ENCODE measurements at regions not wholly inside any gene's neighbourhood (a gene's known extent, or its start where the extent isn't known, plus 50 kb on each side); places are given as distances from the start of the nearest gene placed in this dataset.

GRCh38 chr7:45258533-45259226 lies 101.1 kb downstream of the RAMP3 start:
- Histone ChIP-seq H3K36me3 (replicated peaks in 1 of 2; ENCODE audit: control insufficient read depth in 1 of 2, insufficient read depth in 2 of 2, low read length in 2 of 2) (no peaks in the 10 kb centered on the region), H3K4me1 (ENCODE audit: insufficient read depth, low read length) (no peaks in the 10 kb centered on the region), H3K27ac (ENCODE audit: extremely low read length, insufficient read depth, low read length) (no peak overlapping the region), H3K79me2 (ENCODE audit: insufficient read depth, low read length) (no peaks in the 10 kb centered on the region), H3K9me3 (ENCODE audit: low read length) (no peaks in the 10 kb centered on the region), H3K9ac (ENCODE audit: insufficient read depth, low read depth, low read length) (no peak overlapping the region), H3K27me3 (ENCODE audit: control insufficient read depth in 1 of 2, insufficient read depth in 2 of 2, low read length in 2 of 2) (peaks cover 0 to 10% of the 10 kb centered on the region in 2 experiments; a peak in 1 of 5 replicates), H4K20me1 (ENCODE audit: insufficient read depth, low read length) (no peaks in the 10 kb centered on the region), H2AFZ (ENCODE audit: low read length) (no peak overlapping the region), H3K4me3 (replicated peaks in 1 of 3; ENCODE audit: insufficient read depth in 1 of 3, low read depth in 2 of 3, low read length in 3 of 3) (no peak overlapping the region), H3K4me2 (ENCODE audit: low read depth, low read length) (no peak overlapping the region)
- BruUV-seq (replicated peaks): no TSS peak
- ChIA-PET CTCF (ENCODE audit: low intra/inter-chr PET ratio, low total read pairs) (interaction anchor here (0.9 to 3.7 kb wide), 2 partner anchors 104 to 105 kb away, joined by 3 to 37 read pairs; no protein-coding TSS in a partner anchor), POLR2A (no interaction called here)
- DNase-seq (ENCODE audit: low spot score) (no peak), ATAC-seq (no peak), FAIRE-seq (no peak)
- intact Hi-C loops (cut with micrococcal nuclease; ENCODE audit: unreplicated experiment) (no loop called here), in situ Hi-C loops (cut with HindIII; ENCODE audit: extremely low pct_ligation_motif_present, low pct_unique_long_range_greater_than_20kb) (loop anchor here (25.0 kb wide), 1 partner anchor 296 kb away; no protein-coding TSS in a partner anchor)
- WGBS (ENCODE audit: low lambda C conversion rate): 3% methylated on average over 4 of the region's 5 CpGs
- TF ChIP-seq KAT7 (CRISPR knock-in tag; IDR thresholded peaks at IDR 0.05; ENCODE audit: borderline replicate concordance): no peak
- no peak for TF ChIP-seq RFX1 (IDR thresholded peaks at IDR 0.05)
- no peak for TF ChIP-seq CENPT (CRISPR knock-in tag; IDR thresholded peaks at IDR 0.05; ENCODE audit: low read depth)
- no peak for TF ChIP-seq ZBTB14 (CRISPR knock-in tag; IDR thresholded peaks at IDR 0.05)
- no peak for TF ChIP-seq ISX (CRISPR knock-in tag; conservative IDR thresholded peaks at IDR 0.05)

DNA sequence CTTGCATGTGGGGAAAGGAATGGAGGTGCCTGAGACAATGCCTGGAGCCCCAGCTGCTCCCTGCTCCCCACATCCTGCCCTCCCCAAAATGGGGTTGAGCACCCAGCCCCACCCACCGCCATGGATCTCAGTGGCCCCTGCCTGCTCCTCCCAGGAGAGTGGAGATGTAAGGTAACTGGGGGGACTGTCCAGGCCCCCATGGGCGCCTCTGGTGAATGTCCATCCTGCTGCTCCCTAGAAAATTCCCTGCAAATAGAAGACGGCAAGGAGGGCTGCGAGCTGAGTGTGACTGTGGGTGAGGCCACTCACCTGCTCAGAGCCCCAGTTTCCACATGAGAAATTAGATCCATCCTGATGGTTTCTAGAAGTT lies 101.6 kb downstream of the RAMP3 start:
- H3K36me3 ChIP-seq (replicated peaks in 1 of 2; ENCODE audit: control insufficient read depth in 1 of 2, insufficient read depth in 2 of 2, low read length in 2 of 2): no peaks in the 10 kb centered on the region
- FAIRE-seq (no peak), DNase-seq (ENCODE audit: low spot score) (no peak), ATAC-seq (no peak)
- WGBS (ENCODE audit: low lambda C conversion rate): 24% methylated on average over 3 of the region's 4 CpGs
- H3K27ac ChIP-seq (ENCODE audit: extremely low read length, insufficient read depth, low read length): no peak overlapping the region
- no peaks in the 10 kb centered on the region for H3K9me3 ChIP-seq (ENCODE audit: low read length)
- no peak overlapping the region for H3K9ac ChIP-seq (ENCODE audit: insufficient read depth, low read depth, low read length)
- BruUV-seq (replicated peaks): no TSS peak
- no peaks in the 10 kb centered on the region for H3K4me1 ChIP-seq (ENCODE audit: insufficient read depth, low read length)
- peaks cover 0 to 11% of the 10 kb centered on the region in 2 experiments; a peak in 1 of 5 replicates for H3K27me3 ChIP-seq (ENCODE audit: control insufficient read depth in 1 of 2, insufficient read depth in 2 of 2, low read length in 2 of 2)
- in situ Hi-C loops (cut with HindIII; ENCODE audit: extremely low pct_ligation_motif_present, low pct_unique_long_range_greater_than_20kb): loop anchor here (25.0 kb wide), 1 partner anchor 297 kb away; no protein-coding TSS in a partner anchor
- no peak overlapping the region for H2AFZ ChIP-seq (ENCODE audit: low read length)
- intact Hi-C loops (cut with micrococcal nuclease; ENCODE audit: unreplicated experiment): no loop called here
- H3K4me3 ChIP-seq (replicated peaks in 1 of 3; ENCODE audit: insufficient read depth in 1 of 3, low read depth in 2 of 3, low read length in 3 of 3): no peak overlapping the region
- H4K20me1 ChIP-seq (ENCODE audit: insufficient read depth, low read length): no peaks in the 10 kb centered on the region
- no peaks in the 10 kb centered on the region for H3K79me2 ChIP-seq (ENCODE audit: insufficient read depth, low read length)
- ChIA-PET CTCF (ENCODE audit: low intra/inter-chr PET ratio, low total read pairs) (interaction anchor here (3.7 kb wide), 1 partner anchor 105 kb away, joined by 37 read pairs; no protein-coding TSS in a partner anchor), POLR2A (no interaction called here)
- no peak overlapping the region for H3K4me2 ChIP-seq (ENCODE audit: low read depth, low read length)
- no peak for TF ChIP-seq YEATS4 (CRISPR knock-in tag; IDR thresholded peaks at IDR 0.05; ENCODE audit: borderline replicate concordance)
- TF ChIP-seq SALL1 (CRISPR knock-in tag; IDR thresholded peaks at IDR 0.05): no peak
- no peak for TF ChIP-seq HNF1A (IDR thresholded peaks at IDR 0.05; ENCODE audit: low read depth)
- TF ChIP-seq HNF1A (CRISPR knock-in tag; IDR thresholded peaks at IDR 0.05; ENCODE audit: borderline replicate concordance): no peak
- no peak for TF ChIP-seq ZNF644 (CRISPR knock-in tag; IDR thresholded peaks at IDR 0.05; ENCODE audit: low read depth)
- TF ChIP-seq ZNF282 (IDR thresholded peaks at IDR 0.05; ENCODE audit: partially characterized antibody): no peak
- no peak for TF ChIP-seq ZNF343 (CRISPR knock-in tag; IDR thresholded peaks at IDR 0.05)
- no peak for TF ChIP-seq ZNF614 (CRISPR knock-in tag; IDR thresholded peaks at IDR 0.05; ENCODE audit: borderline replicate concordance)
- no peak for TF ChIP-seq ZNF766 (CRISPR knock-in tag; IDR thresholded peaks at IDR 0.05; ENCODE audit: borderline replicate concordance)
- no peak for TF ChIP-seq IKZF1 (IDR thresholded peaks at IDR 0.05)
- no peak for TF ChIP-seq DNMT3B (CRISPR knock-in tag; conservative IDR thresholded peaks at IDR 0.05)
